ENCODE measurements at regions not wholly inside any gene's neighbourhood (a gene's known extent, or its start where the extent isn't known, plus 50 kb on each side); places are given as distances from the start of the nearest gene placed in this dataset.

DNA sequence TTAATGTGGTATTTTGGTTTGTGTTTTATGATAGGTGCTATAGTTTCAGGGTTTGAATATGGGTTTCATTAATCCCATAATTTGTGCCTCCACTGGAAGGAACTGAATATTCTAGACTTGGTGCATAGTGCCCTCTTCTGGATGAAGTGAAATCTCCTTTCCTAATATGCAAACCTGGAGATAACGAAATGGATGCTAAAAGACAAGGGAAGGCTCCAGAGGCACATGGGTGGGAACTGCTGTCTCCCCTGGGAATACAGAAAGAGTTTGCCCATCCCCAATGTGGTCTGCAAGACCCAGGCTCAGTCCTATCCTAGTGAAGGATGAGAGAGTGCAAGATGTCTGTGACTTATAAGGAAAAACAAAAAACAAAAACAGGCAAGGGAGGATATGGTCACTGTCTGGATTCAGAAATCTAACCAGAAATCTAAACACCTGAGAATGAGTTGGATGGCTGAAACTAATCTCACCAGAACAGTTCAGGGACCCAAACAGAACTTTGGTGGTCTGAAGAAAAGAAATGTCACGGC lies 142.3 kb upstream of the TMPO start:
- Mint-ChIP-seq H3K9me3 (no peaks in the 10 kb centered on the region), H3K36me3 (ENCODE audit: low read depth) (no peaks in the 10 kb centered on the region), H3K27me3 (ENCODE audit: insufficient read depth) (peaks cover 9% of the 10 kb centered on the region), H3K4me3 (no peak overlapping the region), H3K4me1 (ENCODE audit: low read depth) (peaks cover 17% of the 10 kb centered on the region), H3K27ac (no peak overlapping the region)
- DNase-seq = peak; percentile 52
- peak; percentile 84 for TF ChIP-seq CTCF (IDR thresholded peaks at IDR 0.05)

DNA sequence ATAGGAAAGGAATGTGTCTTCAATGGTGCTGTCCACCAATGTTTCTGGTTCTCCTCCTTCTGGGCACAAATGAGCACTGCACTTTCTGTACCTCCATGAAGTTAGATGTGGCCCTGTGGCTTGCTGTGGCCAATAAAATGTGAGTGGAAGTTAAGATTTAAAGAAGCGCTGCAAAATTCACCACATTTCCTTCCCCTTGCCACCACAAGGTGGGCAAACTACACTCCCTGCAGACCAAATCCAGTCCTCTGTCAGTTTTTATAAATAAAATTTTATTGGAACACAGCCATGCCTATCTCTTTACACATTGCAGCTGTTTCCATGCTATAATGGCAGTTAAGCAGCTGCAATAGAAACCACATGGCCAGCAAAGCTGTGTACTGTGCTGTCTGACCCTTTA lies 141.4 kb upstream of the TMPO start:
- peak; percentile 4 for DNase-seq
- no peak overlapping the region for H3K27ac Mint-ChIP-seq
- peaks cover 14% of the 10 kb centered on the region for H3K27me3 Mint-ChIP-seq (ENCODE audit: insufficient read depth)
- H3K4me1 Mint-ChIP-seq (ENCODE audit: low read depth) = peaks cover 17% of the 10 kb centered on the region
- peak; percentile 62 for TF ChIP-seq CTCF (IDR thresholded peaks at IDR 0.05)
- no peak overlapping the region for H3K4me3 Mint-ChIP-seq
- no peaks in the 10 kb centered on the region for H3K36me3 Mint-ChIP-seq (ENCODE audit: low read depth)
- H3K9me3 Mint-ChIP-seq = no peaks in the 10 kb centered on the region

DNA sequence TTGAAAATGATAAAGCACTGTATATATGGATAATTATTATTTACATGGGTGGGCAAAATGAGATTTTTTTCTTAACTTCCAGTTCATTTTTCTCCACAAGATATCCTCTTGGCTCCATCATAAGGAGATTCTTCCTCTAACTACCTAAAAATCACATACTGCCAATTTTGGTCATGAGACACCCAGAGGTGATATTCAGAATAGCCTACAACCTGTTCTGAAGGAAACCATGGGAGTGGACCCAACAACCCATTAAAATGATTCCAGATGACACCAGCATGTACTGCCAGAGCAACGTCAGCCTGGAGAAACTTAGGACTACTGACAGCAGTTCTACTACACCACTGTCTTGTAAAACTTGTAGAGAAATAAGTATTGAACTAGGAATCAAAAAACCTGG lies 136.3 kb upstream of the TMPO start:
- TF ChIP-seq CTCF (IDR thresholded peaks at IDR 0.05) = no peak
- no peak for DNase-seq
- peaks cover 14% of the 10 kb centered on the region for H3K27me3 Mint-ChIP-seq (ENCODE audit: insufficient read depth)
- no peak overlapping the region for H3K4me3 Mint-ChIP-seq
- no peaks in the 10 kb centered on the region for H3K36me3 Mint-ChIP-seq (ENCODE audit: low read depth)
- H3K4me1 Mint-ChIP-seq (ENCODE audit: low read depth) = no peaks in the 10 kb centered on the region
- no peak overlapping the region for H3K27ac Mint-ChIP-seq
- H3K9me3 Mint-ChIP-seq = no peaks in the 10 kb centered on the region

- Mint-ChIP-seq H3K27me3 (ENCODE audit: insufficient read depth) (peaks cover 13% of the 10 kb centered on the region), H3K4me3 (no peak overlapping the region), H3K4me1 (ENCODE audit: low read depth) (no peaks in the 10 kb centered on the region), H3K9me3 (no peaks in the 10 kb centered on the region), H3K36me3 (ENCODE audit: low read depth) (no peaks in the 10 kb centered on the region), H3K27ac (no peak overlapping the region)
- no peak for TF ChIP-seq CTCF (IDR thresholded peaks at IDR 0.05)
- no peak for DNase-seq
These were observed 129.7 kb upstream of the TMPO start for GRCh38 chr12:98385641-98386040.

GRCh38 chr12:98387444-98387843 lies 127.9 kb upstream of the TMPO start:
- Mint-ChIP-seq H3K4me3 (no peak overlapping the region), H3K9me3 (no peaks in the 10 kb centered on the region), H3K36me3 (ENCODE audit: low read depth) (no peaks in the 10 kb centered on the region), H3K27ac (no peak overlapping the region), H3K4me1 (ENCODE audit: low read depth) (no peaks in the 10 kb centered on the region), H3K27me3 (ENCODE audit: insufficient read depth) (peaks cover 22% of the 10 kb centered on the region)
- DNase-seq = no peak
- TF ChIP-seq CTCF (IDR thresholded peaks at IDR 0.05) = no peak

- TF ChIP-seq CTCF (IDR thresholded peaks at IDR 0.05) = no peak
- H3K4me1 Mint-ChIP-seq (ENCODE audit: low read depth) = no peaks in the 10 kb centered on the region
- H3K36me3 Mint-ChIP-seq (ENCODE audit: low read depth) = no peaks in the 10 kb centered on the region
- peaks cover 26% of the 10 kb centered on the region for H3K27me3 Mint-ChIP-seq (ENCODE audit: insufficient read depth)
- no peak overlapping the region for H3K27ac Mint-ChIP-seq
- no peaks in the 10 kb centered on the region for H3K9me3 Mint-ChIP-seq
- DNase-seq = no peak
- H3K4me3 Mint-ChIP-seq = no peak overlapping the region
These were observed 127.3 kb upstream of the TMPO start for GRCh38 chr12:98388126-98388525.
